GM12878 (cell line): ENCODE measurements at regions not wholly inside any gene's neighbourhood (a gene's known extent, or its start where the extent isn't known, plus 50 kb on each side); places are given as distances from the start of the nearest gene placed in this dataset.
A peak's percentile ranks its signal among the peaks of the same experiment; 100 is the strongest.

ENCODE experiments used
- BHLHE40 ChIP-seq, 2 experiments: fragments of 450-650 bp in 1 of 2; IDR thresholded peaks; 2 replicates each; pipeline ENCODE4 v1.6.1; 2011 to 2017; ENCODE audit warnings: low read depth in 2 of 2, borderline replicate concordance in 1 of 2, improper control_type of control experiment in 1 of 2, low read length in 1 of 2, mild to moderate bottlenecking in 1 of 2
- CBFB ChIP-seq: IDR thresholded peaks from 2 replicates; pipeline ENCODE4 v1.6.1; 2016; ENCODE audit warnings: antibody characterized with exemption, low read depth
- CEBPB ChIP-seq, 2 experiments: fragments of 150-350 bp in 1 of 2; IDR thresholded peaks; 2 replicates each; pipeline ENCODE4 v1.6.1; 2012 to 2014; ENCODE audit warnings: low read depth in 2 of 2, low read length in 2 of 2, borderline replicate concordance in 1 of 2, inconsistent platforms in 1 of 2
- CTCF ChIP-seq, 3 experiments: IDR thresholded peaks in 2 of 3; conservative IDR thresholded peaks in 1 of 3; 2 replicates each; pipeline ENCODE4 v1.5.1; 2011; ENCODE audit warnings: low read depth in 3 of 3, low read length in 3 of 3, mild to moderate bottlenecking in 3 of 3, control low read depth in 2 of 3, moderate library complexity in 2 of 3, inconsistent platforms in 1 of 3, mixed read lengths in 1 of 3; ENCODE audit not compliant: control insufficient read depth in 2 of 3, insufficient read depth in 1 of 3; ENCODE audit errors: extremely low read depth in 1 of 3
- E2F4 ChIP-seq: IDR thresholded peaks from 2 replicates; pipeline ENCODE4 v1.6.1; 2012; ENCODE audit warnings: low read depth, low read length, improper control_type of control experiment
- ETV6 ChIP-seq, 2 experiments: fragments of 450-650 bp in 1 of 2; IDR thresholded peaks in 1 of 2; conservative IDR thresholded peaks in 1 of 2; 2 replicates each; pipeline ENCODE4 v1.6.1; 2014; ENCODE audit warnings: antibody characterized with exemption in 1 of 2, borderline replicate concordance in 1 of 2, low read depth in 1 of 2, mild to moderate bottlenecking in 1 of 2, moderate library complexity in 1 of 2
- IRF5 ChIP-seq: fragments of 450-650 bp; IDR thresholded peaks from 2 replicates; pipeline ENCODE4 v1.6.1; 2017; ENCODE audit warnings: borderline replicate concordance
- MXI1 ChIP-seq: fragments of 150-350 bp; IDR thresholded peaks from 2 replicates; pipeline ENCODE4 v1.6.1; 2011; ENCODE audit warnings: low read depth, mild to moderate bottlenecking, inconsistent platforms, low read length, improper control_type of control experiment
- POLR2AphosphoS2 ChIP-seq: IDR thresholded peaks from 2 replicates; pipeline ENCODE4 v1.6.1; 2011; ENCODE audit warnings: low read depth, mild to moderate bottlenecking, low read length, improper control_type of control experiment, moderate library complexity
- RELA ChIP-seq: fragments of 450-650 bp; IDR thresholded peaks from 2 replicates; pipeline ENCODE4 v1.8.0; 2014; ENCODE audit warnings: borderline replicate concordance; ENCODE audit not compliant: partially characterized antibody
- SMAD5 ChIP-seq: IDR thresholded peaks from 2 replicates; pipeline ENCODE4 v1.6.1; 2016; ENCODE audit warnings: antibody characterized with exemption, low read depth
- SMARCA5 ChIP-seq: fragments of 450-650 bp; IDR thresholded peaks from 2 replicates; pipeline ENCODE4 v1.6.1; 2017; ENCODE audit warnings: mild to moderate bottlenecking
- SREBF1 ChIP-seq: IDR thresholded peaks from 2 replicates; pipeline ENCODE4 v1.6.1; 2012; ENCODE audit warnings: mild to moderate bottlenecking, low read length
- TCF3 ChIP-seq: IDR thresholded peaks from 2 replicates; pipeline ENCODE4 v1.6.1; 2012; ENCODE audit warnings: low read depth, mild to moderate bottlenecking, low read length, borderline replicate concordance; ENCODE audit not compliant: insufficient read depth
- TF ChIP-seq, protein P1 (sequence below): IDR thresholded peaks from 2 replicates; pipeline ENCODE4 v1.6.1; 2012; ENCODE audit warnings: improper control_type of control experiment, low read depth, low read length; ENCODE audit not compliant: insufficient replicate concordance
- TF ChIP-seq, protein P2 (sequence below): fragments of 450-650 bp; IDR thresholded peaks from 2 replicates; pipeline ENCODE4 v1.6.1; 2016; ENCODE audit warnings: mild to moderate bottlenecking

DNA sequence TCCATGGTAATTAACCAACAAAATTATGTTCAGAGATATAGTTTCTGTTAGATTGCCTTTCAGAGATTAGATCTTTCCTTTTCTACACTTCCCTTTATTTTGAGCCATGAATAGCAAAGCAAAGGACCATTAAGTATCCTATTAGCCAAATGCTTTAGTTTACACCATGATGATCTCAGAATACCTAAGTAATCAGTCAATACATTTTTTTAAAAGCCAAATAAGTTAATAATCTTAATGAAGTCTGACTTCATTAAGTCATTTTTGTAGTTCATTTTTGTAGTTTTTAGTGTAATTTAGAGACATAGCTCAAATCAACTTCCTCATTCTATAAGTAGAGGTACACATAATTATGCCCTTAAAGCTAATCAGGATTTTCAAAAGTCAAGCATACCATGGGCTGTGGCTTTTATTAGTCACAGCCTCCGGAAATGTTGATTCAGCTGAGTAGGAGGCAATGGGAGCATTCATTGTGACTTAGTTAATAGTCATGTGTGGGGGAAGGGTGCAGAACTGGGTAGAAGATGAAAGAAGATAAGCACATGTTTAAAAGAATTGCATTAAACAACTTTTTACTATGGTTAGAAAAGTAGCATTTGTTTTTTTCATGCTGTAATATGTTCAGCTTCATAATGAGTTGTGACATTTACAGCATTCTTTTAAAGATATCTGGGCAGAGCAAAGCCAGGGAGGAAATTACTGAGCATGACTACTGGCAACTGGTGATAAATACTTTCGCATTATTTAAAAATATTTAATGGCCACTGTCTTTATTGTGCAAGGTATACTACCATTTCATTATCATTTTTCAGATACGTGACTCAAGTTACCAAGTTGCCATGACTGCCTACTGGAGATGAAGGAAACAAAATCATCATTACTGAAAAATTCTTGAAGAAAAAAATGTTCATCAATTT is 57.3 kb upstream of the CCDC71L start (continued):
- TF ChIP-seq, protein P1, sequence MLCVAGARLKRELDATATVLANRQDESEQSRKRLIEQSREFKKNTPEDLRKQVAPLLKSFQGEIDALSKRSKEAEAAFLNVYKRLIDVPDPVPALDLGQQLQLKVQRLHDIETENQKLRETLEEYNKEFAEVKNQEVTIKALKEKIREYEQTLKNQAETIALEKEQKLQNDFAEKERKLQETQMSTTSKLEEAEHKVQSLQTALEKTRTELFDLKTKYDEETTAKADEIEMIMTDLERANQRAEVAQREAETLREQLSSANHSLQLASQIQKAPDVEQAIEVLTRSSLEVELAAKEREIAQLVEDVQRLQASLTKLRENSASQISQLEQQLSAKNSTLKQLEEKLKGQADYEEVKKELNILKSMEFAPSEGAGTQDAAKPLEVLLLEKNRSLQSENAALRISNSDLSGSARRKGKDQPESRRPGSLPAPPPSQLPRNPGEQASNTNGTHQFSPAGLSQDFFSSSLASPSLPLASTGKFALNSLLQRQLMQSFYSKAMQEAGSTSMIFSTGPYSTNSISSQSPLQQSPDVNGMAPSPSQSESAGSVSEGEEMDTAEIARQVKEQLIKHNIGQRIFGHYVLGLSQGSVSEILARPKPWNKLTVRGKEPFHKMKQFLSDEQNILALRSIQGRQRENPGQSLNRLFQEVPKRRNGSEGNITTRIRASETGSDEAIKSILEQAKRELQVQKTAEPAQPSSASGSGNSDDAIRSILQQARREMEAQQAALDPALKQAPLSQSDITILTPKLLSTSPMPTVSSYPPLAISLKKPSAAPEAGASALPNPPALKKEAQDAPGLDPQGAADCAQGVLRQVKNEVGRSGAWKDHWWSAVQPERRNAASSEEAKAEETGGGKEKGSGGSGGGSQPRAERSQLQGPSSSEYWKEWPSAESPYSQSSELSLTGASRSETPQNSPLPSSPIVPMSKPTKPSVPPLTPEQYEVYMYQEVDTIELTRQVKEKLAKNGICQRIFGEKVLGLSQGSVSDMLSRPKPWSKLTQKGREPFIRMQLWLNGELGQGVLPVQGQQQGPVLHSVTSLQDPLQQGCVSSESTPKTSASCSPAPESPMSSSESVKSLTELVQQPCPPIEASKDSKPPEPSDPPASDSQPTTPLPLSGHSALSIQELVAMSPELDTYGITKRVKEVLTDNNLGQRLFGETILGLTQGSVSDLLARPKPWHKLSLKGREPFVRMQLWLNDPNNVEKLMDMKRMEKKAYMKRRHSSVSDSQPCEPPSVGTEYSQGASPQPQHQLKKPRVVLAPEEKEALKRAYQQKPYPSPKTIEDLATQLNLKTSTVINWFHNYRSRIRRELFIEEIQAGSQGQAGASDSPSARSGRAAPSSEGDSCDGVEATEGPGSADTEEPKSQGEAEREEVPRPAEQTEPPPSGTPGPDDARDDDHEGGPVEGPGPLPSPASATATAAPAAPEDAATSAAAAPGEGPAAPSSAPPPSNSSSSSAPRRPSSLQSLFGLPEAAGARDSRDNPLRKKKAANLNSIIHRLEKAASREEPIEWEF: no peak
- TF ChIP-seq, protein P2, sequence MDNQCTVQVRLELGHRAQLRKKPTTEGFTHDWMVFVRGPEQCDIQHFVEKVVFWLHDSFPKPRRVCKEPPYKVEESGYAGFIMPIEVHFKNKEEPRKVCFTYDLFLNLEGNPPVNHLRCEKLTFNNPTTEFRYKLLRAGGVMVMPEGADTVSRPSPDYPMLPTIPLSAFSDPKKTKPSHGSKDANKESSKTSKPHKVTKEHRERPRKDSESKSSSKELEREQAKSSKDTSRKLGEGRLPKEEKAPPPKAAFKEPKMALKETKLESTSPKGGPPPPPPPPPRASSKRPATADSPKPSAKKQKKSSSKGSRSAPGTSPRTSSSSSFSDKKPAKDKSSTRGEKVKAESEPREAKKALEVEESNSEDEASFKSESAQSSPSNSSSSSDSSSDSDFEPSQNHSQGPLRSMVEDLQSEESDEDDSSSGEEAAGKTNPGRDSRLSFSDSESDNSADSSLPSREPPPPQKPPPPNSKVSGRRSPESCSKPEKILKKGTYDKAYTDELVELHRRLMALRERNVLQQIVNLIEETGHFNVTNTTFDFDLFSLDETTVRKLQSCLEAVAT: peak; percentile 28; the same call in 1 of the 2 replicates
- no peak for TF ChIP-seq SREBF1
- no peak for TF ChIP-seq E2F4
- TF ChIP-seq BHLHE40 (IDR thresholded peaks at IDR 0.05; ENCODE audit: borderline replicate concordance in 1 of 2, low read depth in 2 of 2, low read length in 1 of 2): peak; percentile 44 to 59; a peak in 2 of 4 replicates
- peak; percentile 59; the same call in 1 of the 2 replicates for TF ChIP-seq CBFB
- no peak for TF ChIP-seq POLR2AphosphoS2
- peak; percentile 23; the same call in 1 of the 2 replicates for TF ChIP-seq MXI1
- no peak for TF ChIP-seq TCF3
- TF ChIP-seq SMAD5: no peak
- no peak for TF ChIP-seq RELA
- peak in 1 of 2 experiments; percentile 72; a peak in 2 of 4 replicates for TF ChIP-seq ETV6 (conservative IDR thresholded peaks at IDR 0.05 in 1 of 2, IDR thresholded peaks at IDR 0.05 in 1 of 2; ENCODE audit: borderline replicate concordance in 1 of 2, low read depth in 1 of 2)
- no peak for TF ChIP-seq CTCF (IDR thresholded peaks at IDR 0.05 in 2 of 3, conservative IDR thresholded peaks at IDR 0.05 in 1 of 3; ENCODE audit: control insufficient read depth in 2 of 3, extremely low read depth in 1 of 3, insufficient read depth in 1 of 3, low read depth in 3 of 3, low read length in 3 of 3)
- peak in 1 of 2 experiments; percentile 87; a peak in 2 of 4 replicates for TF ChIP-seq CEBPB (IDR thresholded peaks at IDR 0.05; ENCODE audit: borderline replicate concordance in 1 of 2, low read depth in 2 of 2, low read length in 2 of 2)
- TF ChIP-seq SMARCA5: 0 out of 2 replicates have a peak, but pooled peaks have one; percentile 21
- TF ChIP-seq IRF5: no peak
